HG03565 (cell line): ENCODE measurements at regions not wholly inside any gene's neighbourhood (a gene's known extent, or its start where the extent isn't known, plus 50 kb on each side); places are given as distances from the start of the nearest gene placed in this dataset.
"Not testable (repeated sequence)": the region's sequence is repeated elsewhere in the genome, so short reads cannot be mapped to it uniquely, and the experiment has no call there.

Experiments
- ATAC-seq: cut with Tn5 transposase; IDR thresholded peaks from one replicate; pipeline ENCODE4 v1.9.1; 2021; ENCODE audit warnings: mild to moderate bottlenecking, moderate library complexity; ENCODE audit not compliant: unreplicated experiment

DNA sequence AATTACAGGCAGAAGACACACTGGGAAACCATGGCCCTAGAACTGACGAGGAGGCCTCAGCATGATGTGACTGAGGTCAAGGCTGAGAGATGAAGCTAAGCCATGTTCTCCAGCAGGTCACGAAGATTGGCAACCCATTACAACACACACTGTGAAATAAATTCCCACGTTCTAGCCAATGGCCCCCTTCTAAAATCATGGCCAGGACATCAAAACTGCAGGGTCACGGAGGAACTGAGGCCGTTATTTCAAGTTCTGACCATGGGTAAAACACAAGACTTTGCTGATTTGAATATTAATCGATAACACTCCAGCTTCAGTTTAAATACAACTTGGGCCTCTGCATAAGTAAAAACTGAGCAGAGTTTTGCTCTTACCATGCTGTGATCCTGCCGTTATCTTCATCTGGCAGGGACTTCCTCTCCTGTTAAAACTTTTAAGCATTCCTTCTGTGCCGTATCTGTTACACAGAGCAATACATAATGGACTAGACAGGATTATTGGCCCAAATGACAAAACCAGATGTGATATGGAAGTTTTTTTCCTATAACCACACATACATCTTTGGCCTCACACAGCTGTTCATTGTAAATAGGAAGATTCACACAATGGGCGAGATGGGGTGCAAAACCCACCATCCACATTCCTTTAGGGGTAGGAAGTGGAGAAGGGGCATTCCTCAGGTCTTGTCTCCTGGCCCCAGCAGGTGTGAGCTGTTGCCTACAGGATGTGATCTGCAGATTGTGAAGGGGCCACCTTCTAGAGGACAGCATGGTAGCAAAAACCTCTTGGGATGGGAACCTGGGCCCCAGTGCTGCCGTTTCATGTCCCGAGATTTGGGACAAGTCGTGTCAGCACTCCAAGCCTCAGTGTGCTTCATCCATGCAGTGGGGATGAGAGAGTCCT, 207.4 kb downstream of the OPA1 start:
- no peak for ATAC-seq

DNA sequence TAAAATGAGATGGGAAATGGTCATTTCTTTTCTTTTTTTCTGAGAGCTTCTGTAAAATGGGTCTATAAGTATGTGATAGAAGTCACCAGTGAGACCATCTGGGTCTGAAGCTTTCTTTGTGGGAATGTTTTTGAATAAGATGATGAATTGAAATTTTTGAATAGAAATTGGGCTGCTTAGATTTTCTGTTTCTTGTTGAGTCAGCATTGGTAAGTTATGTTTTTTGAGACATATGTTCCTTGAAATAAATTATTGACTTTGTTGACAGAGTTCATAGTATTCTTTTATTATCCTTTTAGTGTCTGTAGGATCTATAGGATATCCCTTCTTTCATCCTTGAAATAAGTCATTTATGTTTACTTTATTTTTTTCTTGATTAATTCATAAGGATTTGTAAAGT, 208.1 kb downstream of the OPA1 start:
- ATAC-seq = no peak

DNA sequence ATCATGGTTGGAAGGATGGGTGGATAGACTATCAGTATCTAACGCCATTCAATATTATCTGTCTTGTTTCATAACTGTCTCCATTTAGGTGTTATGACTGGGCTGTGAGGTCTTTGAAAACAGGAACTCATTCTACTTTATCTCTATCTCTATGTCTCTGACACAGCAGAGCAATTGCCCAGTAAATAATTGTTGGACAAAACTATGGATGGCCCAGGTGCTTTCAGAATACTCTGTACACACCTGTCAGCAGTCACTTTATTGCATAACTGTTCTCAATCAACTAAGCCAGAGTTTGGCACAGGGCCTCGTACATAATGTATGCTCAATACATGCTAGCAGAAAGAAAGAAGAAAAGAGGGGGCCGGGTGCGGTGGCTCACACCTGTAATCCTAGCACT, 210.3 kb downstream of the OPA1 start:
- ATAC-seq = no peak

DNA sequence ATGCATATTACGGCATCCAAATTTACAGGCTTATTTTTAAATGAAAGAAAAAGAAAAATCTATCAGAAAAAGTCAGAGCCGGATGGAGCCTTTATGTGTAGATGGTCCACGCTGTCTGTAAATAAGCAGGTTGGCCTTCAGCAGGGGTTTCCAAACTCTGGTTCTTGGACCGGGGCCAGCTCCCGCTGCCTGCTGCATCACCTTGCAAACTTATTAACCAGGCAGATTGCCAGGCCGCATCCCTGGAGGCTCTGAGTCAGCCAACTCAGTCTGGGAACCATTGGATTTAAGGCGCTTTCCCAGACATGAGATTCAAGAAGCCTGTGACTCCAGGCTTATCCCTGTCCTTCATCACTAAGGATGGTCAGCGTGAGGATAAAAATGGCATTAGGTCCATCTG, 212.4 kb downstream of the OPA1 start:
- ATAC-seq = no peak

DNA sequence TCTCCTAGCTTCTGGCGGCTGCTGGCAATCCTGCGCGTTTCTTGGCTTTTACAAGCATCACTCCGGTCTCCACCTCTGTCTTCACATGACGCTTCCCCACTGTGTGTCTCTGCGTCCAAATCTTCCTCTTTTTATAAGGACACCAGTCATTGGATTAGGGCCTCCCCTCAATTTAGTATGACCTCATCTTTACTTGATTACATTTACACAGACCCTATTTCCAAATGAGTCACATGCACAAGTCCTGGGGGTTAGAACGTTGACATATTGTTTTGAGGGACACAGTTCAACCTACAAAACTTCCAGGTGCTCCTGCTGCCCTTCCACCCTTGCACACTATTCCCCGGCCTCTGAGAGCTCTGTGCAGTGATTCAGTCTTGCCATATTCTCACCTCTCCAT, 215.3 kb downstream of the OPA1 start:
- no peak for ATAC-seq

DNA sequence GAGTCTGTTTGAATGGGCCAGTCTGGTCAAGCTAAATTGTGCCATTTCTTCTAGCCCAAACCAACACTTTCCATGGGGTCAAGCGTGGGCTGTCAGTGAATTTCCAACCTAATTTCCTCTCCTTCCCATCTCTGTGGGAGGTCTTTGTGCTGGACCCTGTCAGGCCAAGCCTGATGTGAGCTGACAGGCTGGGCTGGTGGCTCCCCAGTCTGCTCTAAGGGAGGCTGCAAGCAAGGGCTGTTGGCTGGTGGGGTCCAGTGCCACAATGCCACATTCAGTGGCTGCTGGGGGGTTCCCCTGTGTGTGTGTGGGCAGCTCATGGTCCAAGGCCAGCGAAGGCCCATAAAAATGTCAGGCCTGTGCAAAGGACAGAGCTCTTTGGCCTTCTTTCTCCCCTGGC, 216.1 kb downstream of the OPA1 start:
- ATAC-seq = no peak

DNA sequence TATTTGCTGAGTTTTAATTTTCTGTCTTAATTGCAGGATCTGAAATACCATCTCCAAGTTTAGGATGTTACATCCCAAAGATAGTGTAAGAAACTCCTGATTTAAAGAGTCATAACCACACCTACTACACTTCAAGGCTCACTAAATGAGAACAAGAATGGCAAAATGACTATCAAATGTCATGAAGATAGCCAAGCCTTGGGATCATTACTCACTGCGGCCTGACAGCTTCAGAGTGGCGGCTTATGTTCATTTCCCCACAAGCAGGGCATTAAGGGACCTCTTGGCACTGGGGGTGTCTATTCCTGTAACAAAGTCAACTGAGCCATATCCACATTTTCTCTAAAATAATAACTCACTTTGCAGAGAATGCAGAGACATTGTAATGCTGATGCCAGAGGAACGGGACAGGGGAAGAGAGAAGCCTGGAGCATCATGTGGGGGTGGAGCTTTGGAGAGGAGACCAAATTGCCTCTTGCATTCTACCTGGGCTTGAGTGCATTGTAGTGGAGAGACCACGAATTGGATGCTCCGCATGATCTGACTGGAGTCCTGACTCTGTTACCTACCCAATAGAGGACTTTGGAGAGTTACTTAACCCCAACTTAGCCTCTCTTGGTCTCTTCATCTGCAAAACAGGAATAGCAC, 219.2 kb downstream of the OPA1 start:
- no peak for ATAC-seq

DNA sequence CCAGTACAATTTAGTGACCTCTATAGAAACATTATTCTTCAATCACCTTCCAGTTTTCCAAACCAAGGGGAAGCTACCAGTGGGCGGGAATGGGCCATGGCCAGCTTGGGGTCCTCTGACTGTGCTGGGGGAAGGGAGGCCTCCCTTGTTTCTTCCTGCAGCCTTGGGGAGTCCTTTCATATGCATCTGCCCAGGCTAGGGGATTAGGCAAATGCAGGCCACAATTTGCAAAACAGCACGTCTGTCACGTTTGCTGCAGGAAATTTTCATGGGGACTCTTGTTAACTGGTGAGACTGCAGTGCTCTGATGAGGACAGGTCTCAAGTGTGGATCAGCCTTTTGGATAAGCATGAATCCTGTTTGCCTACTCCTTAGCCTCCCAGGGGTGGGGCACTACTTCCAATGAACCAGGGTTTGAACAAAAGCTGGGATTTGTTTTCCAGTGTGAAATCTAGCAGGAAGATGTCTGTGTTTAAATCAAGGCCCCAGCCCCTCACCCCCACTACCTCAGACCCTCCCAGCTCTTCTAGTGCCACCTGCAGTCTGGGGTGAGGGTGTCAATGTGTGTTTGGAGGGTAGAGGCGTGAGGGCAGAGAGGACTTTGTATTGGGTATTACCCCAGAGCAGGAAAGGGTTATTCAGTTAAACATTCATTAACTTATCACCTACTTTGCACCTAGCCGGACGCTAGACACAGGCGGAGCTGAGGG, 219.9 kb downstream of the OPA1 start:
- ATAC-seq = no peak

DNA sequence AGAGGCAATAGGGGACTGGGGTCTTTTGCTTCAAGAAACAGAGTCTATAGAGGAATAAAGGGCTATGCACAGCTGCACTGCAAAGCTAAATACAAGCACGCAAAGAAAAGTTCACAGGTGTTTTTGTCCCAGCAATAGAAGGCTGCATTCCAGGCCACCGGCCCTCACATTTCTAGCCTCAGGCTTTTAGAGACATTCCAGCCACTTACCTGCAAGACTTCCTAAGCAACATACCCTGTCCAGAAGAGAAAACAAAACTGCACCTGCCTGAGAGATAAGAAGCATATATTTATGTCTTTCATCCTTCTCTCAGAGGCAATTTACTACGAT, 220.5 kb downstream of the OPA1 start:
- ATAC-seq = no peak

DNA sequence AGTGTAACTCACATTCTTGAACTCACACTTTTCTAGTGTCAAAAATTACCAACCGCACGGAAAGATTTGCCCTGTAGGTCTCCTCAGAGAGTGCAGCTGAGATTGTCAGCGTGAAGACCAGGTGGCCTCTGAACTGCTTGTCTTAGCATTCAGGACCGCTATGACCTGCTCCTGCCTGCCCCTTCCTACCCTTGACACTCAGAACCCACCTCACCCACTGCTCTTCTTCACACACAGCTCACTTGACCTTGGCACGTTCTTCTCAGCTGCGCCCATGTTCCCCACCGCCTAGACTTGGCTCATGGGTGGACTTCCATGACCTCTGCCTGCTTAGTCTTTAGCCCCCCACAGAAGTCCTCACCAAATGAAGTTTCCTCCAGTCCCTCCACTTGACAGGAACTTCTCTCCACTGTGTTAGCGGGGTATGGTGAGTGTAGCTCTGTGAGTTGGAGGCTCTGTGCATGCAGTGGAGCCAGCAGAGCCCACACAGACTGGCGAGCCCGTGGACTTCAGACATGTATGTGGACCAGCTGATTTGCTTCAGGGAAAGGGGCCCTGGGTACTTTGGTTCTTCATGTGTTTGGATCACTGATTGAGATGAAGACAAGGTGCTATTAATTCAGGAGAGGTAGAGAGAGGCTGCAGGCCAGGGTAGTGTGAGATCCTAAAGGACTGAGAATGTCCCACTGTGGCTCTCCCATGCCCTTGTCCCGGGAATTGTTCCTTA, 221.3 kb downstream of the OPA1 start:
- no peak for ATAC-seq

DNA sequence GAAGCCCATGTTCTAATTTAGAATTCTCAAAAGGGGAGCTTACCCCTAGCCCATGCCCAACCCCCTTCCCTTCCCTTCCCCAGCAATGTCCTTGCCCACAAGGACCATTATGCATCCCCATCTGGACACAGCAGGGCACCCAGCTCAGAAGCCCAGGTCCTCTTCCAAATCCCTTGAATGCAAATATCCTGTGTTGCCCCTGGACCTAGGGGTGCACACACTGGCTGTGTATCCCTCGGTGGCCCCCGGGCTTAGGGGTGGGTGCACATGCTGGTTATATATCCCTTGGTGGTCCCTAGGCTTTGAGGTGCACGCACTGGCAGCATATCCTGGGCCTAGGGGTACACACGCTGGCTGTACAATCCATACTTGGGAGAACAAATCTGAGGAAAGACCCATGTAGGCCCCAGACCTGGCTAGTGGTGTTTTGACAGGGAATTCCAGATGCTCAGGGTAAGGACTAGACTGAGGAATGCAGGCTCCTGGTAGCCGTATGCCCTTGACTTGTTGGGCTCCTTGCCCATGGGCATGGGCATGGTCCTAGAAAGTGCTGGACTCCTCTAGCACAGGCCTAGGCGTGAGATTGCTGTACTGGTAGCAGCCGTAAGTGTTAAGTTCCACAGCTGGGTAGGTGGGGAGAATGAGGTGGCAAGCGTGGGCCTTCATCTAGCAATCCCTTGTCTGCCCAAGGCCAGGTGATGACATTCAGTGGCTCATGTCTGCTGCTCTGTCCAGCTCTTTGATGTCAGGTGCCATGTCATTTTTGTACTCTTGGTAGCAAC, 222.4 kb downstream of the OPA1 start:
- no peak for ATAC-seq

DNA sequence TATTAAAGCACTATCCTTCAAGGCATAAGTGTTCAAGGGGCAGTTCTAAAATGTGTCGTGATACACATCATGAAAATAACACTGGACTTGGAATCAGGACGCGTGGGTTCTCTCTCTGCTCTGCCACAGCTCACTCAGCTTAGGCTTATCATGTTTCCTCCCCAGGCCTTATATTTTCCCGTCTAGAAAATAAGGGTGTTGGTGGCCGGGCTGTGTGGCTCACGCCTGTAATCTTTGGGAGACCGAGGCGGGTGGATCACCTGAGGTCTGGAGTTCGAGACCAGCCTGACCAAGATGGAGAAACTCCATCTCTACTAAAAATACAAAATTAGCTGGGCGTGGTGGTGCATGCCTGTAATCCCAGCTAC, 223.0 kb downstream of the OPA1 start:
- no peak for ATAC-seq

DNA sequence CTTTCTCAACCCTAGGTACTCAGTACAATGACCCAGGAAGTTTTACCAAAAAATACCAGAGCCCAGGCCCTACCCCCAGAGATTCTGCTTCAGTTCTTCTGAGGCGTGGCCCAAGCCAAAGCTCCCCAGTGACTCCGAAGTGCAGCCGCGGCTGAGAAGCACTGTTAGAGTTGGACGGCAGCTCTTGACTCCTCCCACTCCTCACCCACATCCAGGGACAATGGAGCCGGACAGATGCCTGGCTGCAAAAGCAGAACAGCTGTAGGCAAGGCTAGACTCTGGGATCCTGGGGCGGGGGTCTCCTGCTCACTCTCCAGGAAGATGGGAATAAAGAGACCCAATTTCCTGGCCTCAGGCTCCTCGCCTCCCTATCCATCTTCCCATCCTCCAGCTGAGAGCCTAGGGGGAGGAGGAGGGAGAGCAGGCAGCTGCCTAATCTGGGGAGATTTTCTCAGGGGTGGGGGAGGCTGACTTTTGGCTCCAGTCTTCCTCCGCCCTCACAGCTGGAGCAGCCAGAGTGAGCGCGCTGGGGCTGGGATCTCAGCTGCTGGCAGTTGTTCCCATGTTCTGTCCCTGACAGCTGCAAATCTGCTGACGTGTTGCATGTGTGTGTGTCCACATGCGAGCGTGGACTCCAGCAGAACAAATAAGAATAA, 223.8 kb downstream of the OPA1 start:
- ATAC-seq = no peak

DNA sequence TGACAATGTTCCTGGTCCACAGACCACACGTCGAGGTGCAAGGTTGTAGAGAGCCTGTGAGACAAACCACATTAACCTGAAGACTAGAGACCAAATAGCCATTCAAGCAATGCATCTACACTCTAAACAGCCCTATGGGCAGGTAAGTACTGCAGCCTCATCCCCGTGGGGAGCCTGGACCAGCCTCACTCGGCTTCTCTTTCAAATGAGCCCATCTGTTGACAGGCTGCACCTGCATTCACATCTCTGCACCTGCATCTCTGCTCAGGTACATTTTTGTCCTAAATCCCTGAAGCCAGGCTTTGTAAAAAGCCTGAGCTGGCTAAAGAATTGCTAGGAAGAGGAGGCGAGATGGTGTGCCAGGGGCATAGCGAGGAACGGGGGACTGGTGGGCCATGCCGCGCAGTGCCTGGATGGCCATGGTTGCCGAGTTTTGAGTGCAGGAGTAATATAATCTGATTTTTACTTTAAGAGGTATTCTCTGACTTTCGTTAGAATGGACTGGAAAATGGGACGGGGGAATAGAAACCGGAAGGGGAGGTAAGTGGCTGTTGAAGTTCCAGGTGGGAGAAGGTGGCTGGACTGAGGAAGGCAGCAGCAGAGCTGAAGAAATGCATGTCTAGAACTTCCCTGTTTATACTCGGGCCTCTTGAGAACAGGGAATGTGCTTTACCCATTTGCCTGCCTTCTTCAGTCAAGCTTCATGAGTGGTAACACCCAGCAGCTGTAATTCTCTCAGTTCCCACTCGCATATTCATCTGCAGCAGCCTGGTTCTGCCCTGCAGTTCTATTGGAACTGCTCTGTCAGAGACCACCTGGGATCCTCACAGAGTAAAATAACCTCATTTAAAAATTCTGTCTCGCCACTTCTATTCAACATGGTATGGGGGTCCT, 226.4 kb downstream of the OPA1 start:
- ATAC-seq = no peak

DNA sequence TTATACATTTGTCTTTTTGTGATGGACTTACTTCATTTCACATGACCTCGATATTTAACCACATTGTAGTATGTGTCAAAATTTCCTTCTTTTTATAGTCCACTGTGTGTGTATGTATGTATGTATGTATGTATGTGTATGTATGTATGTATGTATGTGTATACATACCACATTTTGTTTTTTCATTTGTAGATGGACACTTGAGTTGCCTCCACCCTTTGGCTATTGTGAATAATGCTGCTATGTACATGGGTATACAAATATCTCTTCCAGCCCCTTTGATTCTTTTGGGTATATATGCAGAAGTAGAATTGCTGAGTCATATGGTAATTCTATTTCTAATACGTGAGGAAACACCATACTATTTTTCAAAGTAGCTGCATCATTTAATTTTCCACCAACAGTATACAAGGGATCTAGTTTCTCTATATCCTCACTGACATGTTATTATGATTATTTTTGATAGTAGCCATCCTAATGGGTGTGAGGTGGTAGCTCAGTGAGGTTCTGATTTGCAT, 228.2 kb downstream of the OPA1 start:
- no peak for ATAC-seq

DNA sequence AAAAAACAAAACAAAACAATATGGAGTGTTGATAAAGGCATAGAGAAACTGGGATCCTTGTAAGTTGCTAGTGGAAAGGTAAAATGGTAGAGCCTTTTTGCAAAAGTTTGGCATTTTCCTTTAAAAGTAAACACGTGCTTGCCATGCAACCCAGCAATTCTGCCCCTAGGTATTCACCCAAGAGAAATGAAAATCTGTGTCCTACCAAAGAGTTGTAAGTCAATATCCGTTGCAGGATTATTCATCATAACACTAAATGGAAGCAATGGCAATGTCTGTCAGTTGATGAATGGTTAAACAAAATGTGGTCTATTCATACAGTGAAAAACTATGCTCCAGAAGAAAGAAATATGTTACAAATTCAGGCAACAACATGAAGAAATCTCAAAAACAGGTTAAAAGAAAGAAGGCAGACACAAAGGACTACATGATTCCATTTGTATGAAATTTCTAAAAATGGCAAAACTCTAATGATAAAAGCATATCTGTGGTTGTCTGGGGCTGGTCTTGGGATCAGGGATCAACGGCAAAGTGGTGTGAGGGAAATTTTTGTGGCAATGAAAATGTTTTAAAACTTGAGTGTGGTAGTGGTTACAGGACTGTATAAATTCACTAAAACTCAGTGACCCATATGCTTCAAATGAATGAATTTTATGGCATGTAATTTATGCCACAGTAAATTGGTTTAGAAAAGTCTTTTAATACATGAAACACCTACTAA, 229.6 kb downstream of the OPA1 start:
- no peak for ATAC-seq

DNA sequence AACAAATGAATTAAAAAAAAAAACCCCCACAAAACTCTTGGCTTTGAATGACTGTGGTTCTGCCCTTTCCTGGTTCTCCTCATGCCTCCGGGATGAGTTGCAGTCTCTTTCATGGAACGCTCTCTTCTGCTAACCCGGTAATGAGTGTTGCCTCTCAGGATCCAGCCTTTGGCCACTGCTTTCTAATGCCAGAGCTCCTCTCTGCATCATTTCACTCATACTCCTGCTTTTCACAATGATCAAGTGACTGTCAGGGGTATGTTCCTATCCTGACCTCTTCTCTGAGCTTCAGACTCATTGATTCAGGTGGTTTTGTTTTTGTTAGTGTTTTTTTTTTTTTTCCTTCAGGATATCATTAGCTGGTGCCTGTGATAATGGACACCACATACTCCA, 230.2 kb downstream of the OPA1 start:
- ATAC-seq = not testable (repeated sequence)

DNA sequence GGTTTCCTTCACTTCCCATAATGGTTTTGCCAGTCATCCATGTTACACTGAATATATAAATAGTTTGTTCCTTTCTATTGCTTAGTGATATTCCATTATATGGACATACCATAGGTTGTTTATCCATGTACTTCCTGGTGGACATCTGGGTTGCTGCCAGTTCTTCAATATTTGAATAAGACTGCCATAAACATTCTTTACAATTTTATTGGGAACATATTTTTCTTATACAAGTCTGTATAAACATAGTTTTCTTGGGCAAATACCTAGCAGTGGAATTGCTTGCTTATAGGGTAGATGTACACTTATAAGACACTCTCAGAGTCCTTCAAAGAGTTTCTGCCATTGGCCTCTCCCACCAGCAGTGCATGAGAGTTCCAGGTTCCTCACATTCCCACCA, 231.4 kb downstream of the OPA1 start:
- ATAC-seq = no peak
